HG03280 (cell line): ENCODE measurements at regions not wholly inside any gene's neighbourhood (a gene's known extent, or its start where the extent isn't known, plus 50 kb on each side); places are given as distances from the start of the nearest gene placed in this dataset.

Experiments used
- ATAC-seq: cut with Tn5 transposase; IDR thresholded peaks from one replicate; pipeline ENCODE4 v1.9.1; 2021; ENCODE audit warnings: mild to moderate bottlenecking, moderate library complexity; ENCODE audit not compliant: unreplicated experiment

DNA sequence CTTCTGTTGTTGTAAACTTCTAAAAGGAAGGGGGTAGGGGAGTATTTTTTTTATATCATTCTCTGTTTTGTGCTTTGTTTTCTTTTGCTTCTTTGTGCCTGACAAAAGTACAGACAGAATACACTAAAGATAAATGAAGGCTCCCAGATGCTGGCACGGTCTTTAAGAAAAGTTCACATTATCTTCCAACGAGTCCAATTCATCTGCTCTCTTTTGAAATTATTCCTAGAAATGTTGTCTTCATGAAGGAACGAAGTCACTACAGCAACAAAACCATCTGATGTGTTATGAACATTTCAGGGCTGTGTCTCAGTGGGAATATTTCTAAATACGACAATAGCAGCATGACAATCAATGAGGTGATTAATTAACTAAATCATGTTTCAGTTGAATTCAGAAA is 813.8 kb upstream of the HTR2C start:
- no peak for ATAC-seq

DNA sequence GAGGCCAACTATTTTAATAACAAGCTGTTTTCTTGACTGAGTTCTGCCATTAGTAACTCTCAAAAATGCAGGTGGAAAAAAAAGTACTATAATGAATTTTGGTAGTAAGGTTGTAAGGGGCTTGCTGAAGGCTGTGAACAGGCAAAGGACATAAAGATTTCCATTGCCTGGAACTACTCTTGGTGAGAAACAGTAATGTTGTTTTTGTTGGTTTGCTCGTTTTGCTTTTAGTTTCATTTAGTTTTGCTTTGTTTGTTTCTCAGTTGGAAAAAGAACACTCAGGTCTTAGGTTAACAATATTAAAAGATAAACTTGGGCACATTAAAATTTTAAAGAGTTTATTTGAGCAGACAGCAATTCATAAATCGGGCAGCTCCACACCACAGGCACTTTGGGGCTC is 824.5 kb upstream of the HTR2C start:
- peak; percentile 70 for ATAC-seq

DNA sequence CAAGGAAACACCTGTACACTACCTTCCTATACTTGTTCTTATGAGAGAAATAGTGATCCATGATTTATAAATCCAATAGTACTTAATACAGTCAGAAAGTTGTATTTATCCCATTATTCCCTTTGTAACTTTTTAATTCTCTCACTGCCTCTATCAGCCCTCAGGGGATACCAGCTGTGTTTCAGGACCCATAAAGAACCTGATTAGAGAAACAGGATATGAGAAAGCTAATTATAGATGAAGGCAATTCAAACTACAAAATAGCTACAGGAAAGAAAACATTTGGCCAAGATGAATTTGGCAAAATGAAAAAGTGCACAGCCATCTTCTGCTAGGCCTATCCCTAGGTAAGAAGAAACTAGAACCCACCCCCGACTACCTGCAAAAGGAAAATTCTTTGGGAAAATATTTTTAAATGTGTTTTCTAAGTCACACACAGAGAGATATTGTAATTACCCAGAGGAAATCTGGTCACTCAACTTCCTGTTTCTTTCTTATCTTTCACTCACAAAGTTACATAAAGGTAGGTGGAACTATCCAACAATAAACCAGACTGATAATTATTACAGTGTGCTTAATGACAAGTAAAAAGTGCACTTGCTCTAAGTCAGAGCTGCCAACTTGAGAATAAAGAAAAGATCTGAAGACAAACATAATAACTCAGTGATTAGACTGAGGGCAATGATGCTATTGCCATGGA is 836.5 kb upstream of the HTR2C start:
- peak; percentile 54 for ATAC-seq

DNA sequence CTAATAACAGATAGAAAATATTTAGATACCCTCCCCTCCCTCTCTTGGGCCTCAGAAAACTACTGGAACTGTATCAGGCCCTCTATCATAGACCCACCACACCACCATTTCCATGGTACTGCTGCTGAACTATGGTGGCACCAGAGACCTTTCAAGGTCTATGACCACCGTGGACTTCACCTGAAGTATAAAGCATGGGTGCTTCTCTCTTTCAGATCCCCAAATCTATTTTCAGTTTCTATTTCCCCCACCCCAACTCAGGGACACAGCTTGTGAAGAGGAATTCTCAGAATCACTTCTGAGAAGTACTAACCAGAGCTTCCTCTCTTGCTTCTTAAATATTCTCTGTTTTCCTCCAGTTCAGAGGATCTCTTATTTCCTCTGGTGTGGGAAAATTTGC is 840.8 kb upstream of the HTR2C start:
- peak; percentile 46 for ATAC-seq

DNA sequence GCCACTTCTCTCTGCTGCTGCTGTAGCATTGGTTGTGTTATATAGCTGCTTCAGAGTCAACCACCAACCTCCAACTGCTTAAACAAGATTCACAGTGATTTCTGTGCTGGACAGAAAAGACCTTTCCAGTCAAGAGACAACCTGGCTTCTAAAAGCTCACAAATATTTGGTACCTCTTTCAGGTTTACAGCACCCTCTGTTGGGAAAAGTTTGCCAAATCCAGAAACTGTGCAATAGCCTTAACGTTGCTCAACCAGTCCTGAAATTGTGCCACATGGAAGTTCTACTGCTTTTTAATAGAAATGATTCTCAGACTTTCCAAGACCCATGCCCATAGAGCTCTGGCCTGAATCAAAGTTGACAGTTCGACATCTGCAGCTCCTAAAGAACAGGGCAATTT is 842.1 kb upstream of the HTR2C start:
- ATAC-seq, result peak; percentile 32

- ATAC-seq, result no peak
These were observed 854.9 kb upstream of the HTR2C start for GRCh38 chrX:113728937-113729336.

DNA sequence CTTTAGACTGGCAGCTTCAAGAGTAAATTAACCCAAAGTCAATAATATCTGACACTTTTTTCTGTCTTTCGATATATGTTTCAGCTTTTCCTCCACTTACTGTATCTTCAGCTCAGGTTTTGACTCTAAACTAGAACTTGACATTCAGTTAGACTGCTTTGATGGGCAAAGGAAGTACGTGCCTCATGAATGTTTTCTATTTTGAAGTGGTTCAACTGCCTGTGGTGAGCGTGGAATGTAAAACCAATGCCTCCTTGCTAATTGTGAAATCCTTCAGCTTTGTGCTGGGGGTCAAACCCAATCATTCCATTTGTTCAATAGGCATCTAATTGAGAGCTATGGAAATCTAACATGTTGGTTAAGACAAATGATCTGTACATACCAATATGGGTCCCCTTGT is 857.0 kb upstream of the HTR2C start:
- peak; percentile 29 for ATAC-seq

DNA sequence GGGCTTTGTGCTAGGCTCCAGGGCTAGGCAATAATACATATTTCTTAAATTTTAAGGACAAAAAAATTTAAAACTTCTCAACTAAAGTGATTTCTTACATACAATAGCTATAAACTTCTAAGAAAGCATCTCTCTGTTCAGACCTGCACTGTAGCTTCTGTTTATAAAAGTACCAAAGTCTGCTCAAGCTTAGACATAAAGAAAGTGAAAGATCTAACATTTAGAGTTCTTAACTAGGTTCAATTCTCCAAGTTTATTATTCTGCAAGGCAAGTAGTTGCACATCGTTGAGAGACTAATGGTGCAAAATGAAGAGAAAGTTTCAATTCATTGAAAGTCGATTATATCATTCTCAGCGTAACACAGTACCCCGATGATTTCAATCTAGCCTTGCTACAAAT is 857.4 kb upstream of the HTR2C start:
- peak; percentile 32 for ATAC-seq

- ATAC-seq, result peak; percentile 30
These were observed 857.9 kb upstream of the HTR2C start for GRCh38 chrX:113726009-113726408.

DNA sequence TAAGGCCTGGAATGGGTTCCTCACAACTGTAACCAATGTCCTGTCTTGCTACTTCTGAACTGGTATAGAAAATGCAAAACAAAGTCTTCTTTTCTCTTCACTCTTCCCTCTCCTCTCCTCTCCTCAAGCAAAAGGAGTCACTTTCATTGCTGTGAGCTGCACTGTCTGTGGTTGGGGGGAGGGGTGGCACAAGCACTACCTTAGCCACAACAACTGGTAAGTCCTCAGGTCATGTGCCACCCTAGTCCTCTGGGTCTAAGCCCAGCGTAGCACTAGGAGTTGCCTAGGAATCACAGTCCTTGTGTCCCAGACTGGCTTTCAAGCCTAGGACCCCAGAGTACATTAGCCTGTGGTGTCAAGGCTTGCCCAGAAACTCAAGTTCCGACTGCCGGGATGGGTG is 859.3 kb upstream of the AMOT start:
- ATAC-seq, result no peak

- no peak for ATAC-seq
These were observed 834.6 kb upstream of the AMOT start for GRCh38 chrX:113675278-113675677.

DNA sequence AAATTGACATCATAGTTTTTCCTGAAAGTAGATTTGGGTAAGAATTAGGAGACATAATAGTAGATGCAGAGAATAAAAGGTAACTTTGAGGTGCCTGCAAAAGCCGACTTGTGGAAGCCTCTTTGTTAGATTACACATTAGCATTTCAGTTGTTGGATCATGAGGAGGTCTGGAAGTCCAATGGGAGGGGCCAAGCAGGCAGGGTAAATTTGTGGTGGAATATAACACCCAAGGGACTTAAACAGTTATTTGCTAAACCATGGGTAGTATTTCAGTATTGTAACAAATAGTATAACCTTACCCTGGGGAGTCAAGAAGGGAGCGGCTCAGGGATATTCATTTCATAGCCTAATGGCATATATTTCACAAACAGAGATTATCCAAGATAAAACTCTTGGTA is 810.7 kb upstream of the AMOT start:
- ATAC-seq, result no peak

DNA sequence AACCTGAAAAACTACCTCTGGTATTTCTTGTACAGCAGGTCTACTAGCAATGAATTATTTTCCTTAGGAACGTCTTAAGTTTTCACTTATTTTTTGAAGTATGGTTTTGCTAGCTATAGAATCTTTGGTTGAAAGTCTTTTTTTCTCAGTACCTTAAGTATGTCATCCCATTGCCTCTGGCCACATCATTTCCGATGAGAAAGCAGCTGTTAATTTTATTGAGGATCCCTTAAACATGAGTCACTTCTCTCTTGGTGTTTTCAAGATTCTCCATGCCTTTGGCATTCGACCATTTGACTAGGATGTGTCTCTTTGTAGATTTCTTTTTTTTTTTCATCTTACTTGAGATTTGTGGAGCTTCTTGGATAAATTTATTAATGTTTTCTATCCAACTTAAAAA is 803.8 kb upstream of the AMOT start:
- no peak for ATAC-seq

DNA sequence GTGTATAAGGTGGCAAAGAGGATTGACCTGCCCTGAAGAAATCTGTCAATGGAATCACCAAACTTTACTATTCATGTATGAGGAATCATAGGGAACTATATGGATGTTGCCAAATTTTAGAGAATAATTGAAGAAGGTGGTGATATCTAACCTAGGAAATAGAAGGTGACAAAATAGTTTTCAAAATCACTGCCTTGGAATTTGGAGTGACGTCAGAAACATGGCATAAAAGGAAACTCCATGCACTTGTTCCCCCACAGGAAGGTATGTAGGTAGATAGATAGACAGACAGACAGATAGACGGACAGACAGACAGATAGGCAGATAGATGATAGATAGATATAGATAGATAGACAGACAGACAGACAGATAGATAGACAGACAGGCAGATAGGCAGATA is 793.9 kb upstream of the AMOT start:
- ATAC-seq, result no peak

- no peak for ATAC-seq
These were observed 788.7 kb upstream of the AMOT start for GRCh38 chrX:113629326-113629725.

- no peak for ATAC-seq
These were observed 753.7 kb upstream of the AMOT start for GRCh38 chrX:113594123-113594841.

DNA sequence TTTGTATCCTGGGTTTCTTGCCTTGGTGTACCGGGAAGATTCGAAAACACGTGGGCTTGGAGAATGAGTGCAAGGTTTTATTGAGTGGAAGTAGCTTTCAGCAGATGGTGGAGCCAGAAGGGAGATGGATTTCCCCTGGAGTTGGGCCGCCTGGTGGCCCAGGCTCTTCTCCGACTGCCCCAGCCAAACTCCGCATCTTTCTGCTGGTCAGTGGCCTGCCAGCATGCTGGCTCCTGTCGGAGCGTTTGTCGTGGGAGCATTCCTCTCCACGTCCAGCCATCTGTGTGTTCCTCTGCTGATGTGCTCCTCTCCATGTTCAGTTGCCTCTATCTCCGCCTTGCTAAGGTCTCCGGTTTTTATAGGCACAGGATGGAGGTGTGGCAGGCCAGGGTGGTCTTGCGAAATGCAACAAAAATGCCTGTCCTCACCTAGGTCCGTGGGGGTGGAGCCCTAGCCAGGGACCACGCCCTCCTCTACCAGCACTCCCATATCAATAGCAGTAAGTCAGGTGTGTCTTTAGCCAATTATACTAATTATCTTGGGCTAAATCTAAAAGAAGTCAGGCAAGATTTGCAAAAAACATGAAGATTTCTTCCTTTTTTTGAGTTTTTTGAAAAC is 745.8 kb upstream of the AMOT start:
- no peak for ATAC-seq

GRCh38 chrX:113580486-113580885 is 739.9 kb upstream of the AMOT start:
- no peak for ATAC-seq

DNA sequence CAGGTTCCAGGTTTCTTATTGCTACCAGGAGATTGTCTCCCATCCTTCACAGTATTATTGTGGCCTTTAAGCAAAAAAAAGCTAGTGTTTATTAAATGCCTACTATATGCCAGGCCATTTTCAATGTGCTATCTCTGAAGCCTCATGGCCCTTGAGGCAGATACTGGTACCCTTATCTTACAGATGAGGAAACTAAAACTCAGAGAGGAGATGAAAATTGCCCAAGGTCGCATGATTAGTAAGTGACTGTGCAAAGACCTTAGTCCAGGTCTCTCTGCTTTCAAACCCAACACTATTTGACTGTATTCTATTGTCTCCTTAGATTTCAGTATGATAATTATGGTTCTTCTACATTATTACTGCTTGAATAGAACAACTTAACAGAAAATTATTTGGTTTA is 717.9 kb upstream of the AMOT start:
- no peak for ATAC-seq

GRCh38 chrX:113551919-113552318 is 711.3 kb upstream of the AMOT start:
- no peak for ATAC-seq

GRCh38 chrX:113548308-113549015 is 707.8 kb upstream of the AMOT start:
- ATAC-seq, result no peak

- ATAC-seq, result no peak
These were observed 704.4 kb upstream of the AMOT start for GRCh38 chrX:113545040-113545439.
